Activated CD8-positive, alpha-beta memory T cell treated with anti-CD3 and anti-CD28 coated beads, Interleukin-2, amount 50 U/mL, for 1 hour (primary cell): ENCODE measurements at regions not wholly inside any gene's neighbourhood (a gene's known extent, or its start where the extent isn't known, plus 50 kb on each side); places are given as distances from the start of the nearest gene placed in this dataset.

Experiments used
- DNase-seq: peaks from one replicate; pipeline ENCODE4 v3.0.0-alpha.2; 2020; ENCODE audit errors: extremely low read depth

DNA sequence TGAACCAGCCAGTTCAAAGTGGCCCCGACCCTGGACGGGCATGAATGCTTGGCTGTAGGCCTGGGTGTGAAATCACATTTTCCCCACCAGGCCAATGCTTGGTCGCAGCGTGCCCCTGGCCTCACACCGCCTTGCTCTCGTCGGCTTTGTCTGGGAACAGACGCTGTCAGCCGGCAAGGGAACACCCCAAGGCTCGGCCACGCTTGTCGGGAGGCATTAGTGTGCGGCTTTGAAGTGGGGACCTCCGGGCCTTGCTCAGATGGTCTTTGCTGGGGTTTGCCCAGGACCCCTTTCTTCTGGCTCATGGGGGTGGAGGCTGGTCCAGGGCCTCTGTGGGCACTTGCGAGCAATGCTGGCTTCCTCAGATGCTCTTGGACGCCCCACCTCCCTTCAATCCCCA, 79.1 kb downstream of the INHBB start:
- DNase-seq: no peak

DNA sequence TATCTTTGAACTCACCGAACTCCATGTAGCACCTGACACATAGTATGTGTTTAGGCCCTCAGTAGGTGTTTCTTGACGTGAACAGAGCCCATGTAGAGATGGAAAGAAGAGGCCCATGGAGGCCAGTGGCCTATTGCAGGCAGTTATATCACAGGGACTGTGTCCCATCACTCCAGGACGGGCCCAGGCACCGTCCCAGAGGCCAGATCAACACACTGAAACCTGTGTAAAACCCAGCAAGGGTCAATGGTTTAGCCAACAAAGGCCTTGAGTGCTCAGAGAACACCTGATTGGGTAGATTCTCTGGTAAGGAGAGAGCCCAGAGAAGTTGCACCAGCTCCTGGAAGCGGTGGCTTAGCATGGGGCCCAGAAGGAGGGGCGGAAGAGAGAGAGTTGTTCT, 82.8 kb downstream of the INHBB start:
- DNase-seq: no peak

- DNase-seq: no peak
Measured at GRCh38 chr2:120429586-120430500, 83.9 kb downstream of the INHBB start.

GRCh38 chr2:120430501-120430830, 84.5 kb downstream of the INHBB start:
- DNase-seq: no peak

- DNase-seq: no peak
Measured at GRCh38 chr2:120430957-120431356, 85.0 kb downstream of the INHBB start.

- no peak for DNase-seq
Measured at GRCh38 chr2:120431386-120432292, 85.7 kb downstream of the INHBB start.

GRCh38 chr2:120432293-120432975, 86.5 kb downstream of the INHBB start:
- no peak for DNase-seq

DNA sequence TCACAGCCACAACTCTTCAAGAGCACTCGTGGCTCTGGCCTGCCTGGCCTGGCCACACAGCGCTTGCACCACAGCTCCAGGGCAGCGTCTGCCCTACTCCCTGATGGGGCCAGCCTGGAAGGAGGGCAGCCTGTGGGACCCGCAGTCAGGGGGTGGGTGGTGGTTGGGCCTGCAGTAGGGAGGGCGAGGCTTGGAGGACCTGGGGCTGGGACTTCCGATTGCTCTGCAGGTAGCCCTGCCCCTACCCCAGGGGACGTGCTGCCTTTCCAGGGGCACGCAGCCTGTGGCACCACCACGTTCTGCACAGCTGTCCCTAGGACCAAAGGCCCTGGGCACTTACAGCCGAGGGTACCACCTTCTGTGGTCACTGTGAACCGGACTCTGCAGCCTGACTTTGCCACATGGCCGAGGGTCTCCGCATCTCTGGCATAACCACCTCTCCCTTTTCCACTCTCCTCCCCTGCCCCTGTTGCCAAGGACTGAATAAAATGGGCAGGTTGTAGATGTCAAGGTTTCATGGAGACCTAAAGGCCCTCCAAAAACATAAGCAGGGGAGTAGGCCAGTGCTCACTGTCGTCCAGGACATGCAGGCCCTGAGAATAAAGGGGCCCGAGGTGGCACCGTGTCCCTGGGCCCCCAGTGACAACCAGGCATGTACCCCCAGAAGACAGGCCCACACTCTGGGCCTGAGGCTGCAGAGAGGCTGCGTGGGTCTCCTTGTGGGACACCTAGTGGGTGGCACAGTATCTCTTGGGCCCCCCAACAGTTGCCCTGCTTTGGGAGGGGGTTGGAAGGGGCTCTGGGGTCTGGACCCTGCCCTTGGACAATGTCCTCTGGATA, 87.3 kb downstream of the INHBB start:
- DNase-seq: no peak

- no peak for DNase-seq
Measured at GRCh38 chr2:120433816-120434290, 87.9 kb downstream of the INHBB start.

DNA sequence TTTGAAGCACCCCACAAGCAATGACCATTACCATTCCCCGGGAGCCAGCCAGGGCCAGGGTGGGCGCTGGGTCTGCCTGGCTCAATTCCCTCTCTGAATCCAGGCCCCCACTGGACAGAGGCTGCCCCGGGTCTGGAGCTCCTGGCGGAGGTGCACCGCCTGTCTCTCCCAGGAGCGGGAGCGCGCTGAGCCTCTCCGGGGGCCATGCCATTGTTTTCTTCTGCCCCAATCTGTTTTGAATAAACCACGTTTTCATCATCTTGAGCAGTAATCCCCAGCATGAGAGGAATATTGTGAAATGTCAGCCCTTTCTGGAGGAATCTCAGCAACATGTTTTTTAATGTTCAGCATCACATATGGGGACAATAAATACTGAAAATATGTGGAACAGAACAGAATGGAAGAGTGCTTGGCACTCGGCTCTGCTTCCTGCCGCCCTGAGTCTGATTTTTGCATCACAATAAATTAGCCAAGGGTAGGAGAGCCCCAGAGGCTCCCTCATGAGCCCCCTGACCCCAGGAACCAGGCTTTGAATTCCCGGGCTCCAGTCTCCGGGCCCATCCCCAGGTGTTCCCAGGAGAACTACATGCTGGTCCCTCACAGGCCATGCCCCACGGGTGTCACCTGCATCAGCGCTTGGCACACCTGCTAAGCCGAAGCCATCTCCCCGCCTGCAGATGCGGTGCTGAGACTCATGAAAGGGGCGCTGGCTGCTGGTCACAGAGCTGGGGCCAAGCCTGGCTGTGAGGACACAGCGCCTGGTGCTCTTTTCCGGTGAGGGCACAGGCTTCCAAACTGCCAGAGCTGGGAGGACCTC, 88.8 kb downstream of the INHBB start:
- DNase-seq: no peak

- DNase-seq: no peak
Measured at GRCh38 chr2:120435671-120436459, 89.9 kb downstream of the INHBB start.

DNA sequence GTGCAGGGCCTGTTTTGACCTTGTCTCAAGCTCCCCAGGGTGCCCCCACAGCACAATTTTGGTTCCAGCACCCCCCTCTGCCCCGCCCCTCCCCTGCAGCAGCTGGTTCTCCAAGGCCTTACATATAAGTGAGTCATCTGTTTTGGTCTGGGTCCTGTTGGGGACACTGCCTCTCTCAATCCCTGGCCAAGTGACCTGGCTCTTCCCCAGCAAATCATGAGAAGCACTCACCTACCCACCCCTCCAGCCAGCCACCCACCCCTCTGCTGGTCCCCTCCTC, 90.5 kb downstream of the INHBB start:
- no peak for DNase-seq

DNA sequence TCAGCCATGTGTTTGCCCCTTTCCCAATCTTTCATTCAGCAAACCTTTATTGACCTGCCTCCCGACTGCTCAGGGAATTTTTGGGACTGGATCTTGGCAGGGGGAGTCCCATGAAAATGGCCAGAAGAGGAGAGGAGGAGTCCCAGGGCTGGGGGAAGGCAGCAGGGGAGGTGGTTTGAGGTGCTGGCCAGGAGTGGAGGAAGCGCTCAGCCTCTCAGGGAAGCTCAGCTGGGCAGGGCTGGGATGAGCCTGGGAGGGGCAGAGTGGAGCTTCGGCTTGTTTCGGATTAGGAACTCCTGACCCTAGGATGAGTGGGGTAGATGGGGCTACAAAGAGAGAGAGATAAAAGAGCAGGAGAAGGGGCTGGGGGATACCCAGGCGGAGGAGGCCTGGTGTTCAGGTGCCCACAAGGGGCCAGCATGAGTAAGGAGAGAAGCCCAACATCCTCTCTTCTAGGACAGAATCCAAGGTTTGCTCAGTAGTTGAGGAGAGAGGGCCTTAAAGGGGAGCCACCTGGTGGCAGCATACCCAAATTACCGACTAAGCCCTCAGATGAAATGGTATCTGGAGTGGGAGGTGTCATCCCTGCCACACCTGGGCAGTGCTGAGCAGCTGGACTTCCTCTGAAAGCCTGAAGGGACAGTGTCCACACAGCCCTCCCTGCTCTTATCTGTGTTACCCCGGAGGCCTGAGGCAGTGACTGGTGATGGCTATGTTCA, 91.1 kb downstream of the INHBB start:
- DNase-seq: no peak

- no peak for DNase-seq
Measured at GRCh38 chr2:120437604-120438000, 91.7 kb downstream of the INHBB start.

- DNase-seq: no peak
Measured at GRCh38 chr2:120438301-120439066, 92.5 kb downstream of the INHBB start.

- no peak for DNase-seq
Measured at GRCh38 chr2:120439067-120439368, 93.1 kb downstream of the INHBB start.

DNA sequence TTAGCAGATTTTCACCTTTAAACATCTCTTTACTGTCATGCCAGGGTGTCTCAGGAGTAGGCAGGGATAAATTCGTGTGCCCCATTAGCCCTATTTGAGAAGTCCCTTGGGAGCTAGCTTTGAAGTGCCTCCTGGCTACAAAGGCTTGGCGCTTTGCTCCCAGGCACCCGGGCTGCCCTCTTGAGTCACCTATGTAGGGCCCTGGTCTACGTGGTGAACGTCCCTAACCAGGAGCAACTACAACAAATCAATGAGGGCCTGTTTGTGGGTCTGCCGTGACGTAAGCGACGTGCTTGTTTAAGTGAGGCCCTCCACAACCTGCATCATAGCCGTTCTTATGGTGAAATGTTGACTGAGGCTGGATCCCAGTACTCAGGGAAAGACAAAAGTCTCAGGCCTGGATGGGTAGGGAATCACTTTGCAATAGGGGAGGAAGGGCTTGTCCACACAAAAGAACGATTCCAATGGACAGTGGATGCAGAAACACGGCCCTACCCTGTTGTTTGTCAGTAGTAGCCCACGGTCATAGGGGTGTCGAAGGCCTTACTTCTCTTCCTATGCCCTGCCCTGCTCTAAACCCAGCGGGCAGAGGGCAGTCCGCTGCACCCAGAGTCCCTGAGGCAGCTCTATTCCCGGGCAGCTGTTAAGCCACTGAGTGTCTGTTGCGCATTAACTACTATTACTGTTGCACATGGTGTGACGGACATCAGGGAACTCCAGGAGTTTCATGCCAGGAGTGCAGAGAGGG, 93.9 kb downstream of the INHBB start:
- no peak for DNase-seq
